ENCODE measurements at regions not wholly inside any gene's neighbourhood (a gene's known extent, or its start where the extent isn't known, plus 50 kb on each side); places are given as distances from the start of the nearest gene placed in this dataset.

DNA sequence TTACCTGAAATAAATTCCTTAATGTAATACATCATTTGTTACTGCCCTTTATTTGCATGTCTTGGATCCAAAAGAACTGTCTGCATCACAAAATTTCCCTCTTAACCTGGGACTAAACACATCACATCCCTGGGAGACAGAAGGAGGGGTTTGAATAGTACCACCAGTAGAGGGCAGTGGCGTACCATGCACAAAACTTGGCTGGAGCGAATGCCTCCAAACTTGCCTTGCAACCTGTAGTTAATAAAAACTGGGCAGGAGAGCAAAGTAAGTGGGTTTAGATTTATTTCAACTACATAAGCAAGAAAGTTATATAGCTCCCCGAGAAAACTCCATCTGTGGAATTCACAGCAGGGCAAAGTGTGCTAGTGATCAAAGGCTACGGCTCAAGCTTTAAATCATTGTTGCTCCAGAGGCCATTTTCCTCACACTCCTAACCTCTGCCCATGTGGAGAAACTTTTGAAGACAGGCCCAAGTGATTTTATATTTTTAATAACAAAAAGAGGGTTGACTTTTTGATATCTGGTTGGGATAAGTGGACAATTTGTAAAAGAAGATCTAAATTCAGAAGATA lies 1176.7 kb upstream of the SEL1L start:
- no peak for TF ChIP-seq SUZ12 (IDR thresholded peaks at IDR 0.05)
- TF ChIP-seq HDGF (IDR thresholded peaks at IDR 0.05; ENCODE audit: borderline replicate concordance): no peak
- TF ChIP-seq FOXM1 (IDR thresholded peaks at IDR 0.05; ENCODE audit: borderline replicate concordance): no peak
- no peak for TF ChIP-seq SP1 (IDR thresholded peaks at IDR 0.05)
- no peak for TF ChIP-seq LEF1 (IDR thresholded peaks at IDR 0.05; ENCODE audit: borderline replicate concordance)
- TF ChIP-seq ZNF384 (IDR thresholded peaks at IDR 0.05): no peak
- TF ChIP-seq BHLHE40 (IDR thresholded peaks at IDR 0.05; ENCODE audit: borderline replicate concordance): no peak
- TF ChIP-seq FOXA1 (IDR thresholded peaks at IDR 0.05): no peak
- no peak for TF ChIP-seq ELF4 (IDR thresholded peaks at IDR 0.05)
- TF ChIP-seq FOXK2 (IDR thresholded peaks at IDR 0.05): no peak
